Neutrophil (primary cell): ENCODE measurements at regions not wholly inside any gene's neighbourhood (a gene's known extent, or its start where the extent isn't known, plus 50 kb on each side); places are given as distances from the start of the nearest gene placed in this dataset.

Experiments used
- H3K27ac ChIP-seq: fragments of 200-600 bp; sonication (generic); 2 replicates; pipeline ENCODE4 v1.5.1; 2016; ENCODE audit warnings: mild to moderate bottlenecking, moderate library complexity
- H3K27me3 ChIP-seq: fragments of 200-600 bp; sonication (generic); 2 replicates; pipeline ENCODE4 v1.6.0; 2016; ENCODE audit warnings: mild to moderate bottlenecking
- H3K36me3 ChIP-seq: fragments of 200-600 bp; sonication (generic); 2 replicates; pipeline ENCODE4 v1.5.1; 2017
- H3K4me1 ChIP-seq, 2 experiments: fragments of 200-600 bp in 1 of 2; sonication (generic) in 1 of 2; 1 replicate in 1 of 2; 2 replicates in 1 of 2; pipeline versions ENCODE4 v1.5.1 to v1.6.1; 2013 to 2016; ENCODE audit warnings: low read depth in 1 of 2, low read length in 1 of 2, mild to moderate bottlenecking in 1 of 2, moderate library complexity in 1 of 2; ENCODE audit not compliant: control insufficient read depth in 1 of 2, insufficient read depth in 1 of 2
- H3K4me3 ChIP-seq, 2 experiments: fragments of 200-600 bp in 1 of 2; sonication (generic) in 1 of 2; 1 replicate in 1 of 2; 2 replicates in 1 of 2; pipeline ENCODE4 v1.5.1; 2013 to 2016; ENCODE audit warnings: low read depth in 1 of 2, low read length in 1 of 2, mild to moderate bottlenecking in 1 of 2, moderate library complexity in 1 of 2
- H3K9me3 ChIP-seq: fragments of 200-600 bp; sonication (generic); 2 replicates; pipeline ENCODE4 v1.5.1; 2016
- TF ChIP-seq, protein P1 (sequence below): fragments of 200-600 bp; sonication (generic); IDR thresholded peaks from 2 replicates; pipeline ENCODE4 v1.5.1; 2016; ENCODE audit warnings: antibody characterized with exemption

DNA sequence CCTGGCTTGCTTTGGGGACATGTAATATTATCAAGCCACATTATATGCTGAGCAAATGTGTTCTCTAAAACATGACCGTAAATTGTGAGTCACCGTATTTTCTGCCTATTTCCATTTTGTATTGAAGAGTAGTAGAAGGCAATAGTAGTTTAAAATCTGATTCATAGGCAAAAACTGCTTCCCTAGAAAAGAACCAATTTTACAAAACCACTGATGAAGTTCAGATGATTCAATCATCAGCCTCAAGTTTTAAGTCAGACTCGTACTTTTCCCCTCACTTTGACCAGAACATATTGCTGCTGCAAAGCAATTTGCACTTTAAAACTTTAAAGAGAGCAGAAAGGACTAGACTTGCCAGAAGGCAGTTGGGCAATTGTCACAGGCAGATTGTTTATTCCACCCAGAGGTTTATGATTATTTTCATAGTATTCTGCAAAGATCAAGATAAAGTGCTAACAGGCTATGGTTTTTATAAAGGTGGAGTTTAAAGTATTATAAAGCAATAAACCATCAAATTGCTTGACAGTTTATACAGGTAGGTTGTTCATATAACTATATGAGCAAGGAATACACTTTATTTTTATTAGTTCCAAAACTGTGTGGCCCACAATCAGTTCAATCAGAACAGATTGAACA lies 168.2 kb downstream of the ETV1 start:
- no peak overlapping the region for H3K4me3 ChIP-seq
- no peaks in the 10 kb centered on the region for H3K9me3 ChIP-seq
- H3K27me3 ChIP-seq = no peaks in the 10 kb centered on the region
- H3K36me3 ChIP-seq = no peaks in the 10 kb centered on the region
- TF ChIP-seq, protein P1, sequence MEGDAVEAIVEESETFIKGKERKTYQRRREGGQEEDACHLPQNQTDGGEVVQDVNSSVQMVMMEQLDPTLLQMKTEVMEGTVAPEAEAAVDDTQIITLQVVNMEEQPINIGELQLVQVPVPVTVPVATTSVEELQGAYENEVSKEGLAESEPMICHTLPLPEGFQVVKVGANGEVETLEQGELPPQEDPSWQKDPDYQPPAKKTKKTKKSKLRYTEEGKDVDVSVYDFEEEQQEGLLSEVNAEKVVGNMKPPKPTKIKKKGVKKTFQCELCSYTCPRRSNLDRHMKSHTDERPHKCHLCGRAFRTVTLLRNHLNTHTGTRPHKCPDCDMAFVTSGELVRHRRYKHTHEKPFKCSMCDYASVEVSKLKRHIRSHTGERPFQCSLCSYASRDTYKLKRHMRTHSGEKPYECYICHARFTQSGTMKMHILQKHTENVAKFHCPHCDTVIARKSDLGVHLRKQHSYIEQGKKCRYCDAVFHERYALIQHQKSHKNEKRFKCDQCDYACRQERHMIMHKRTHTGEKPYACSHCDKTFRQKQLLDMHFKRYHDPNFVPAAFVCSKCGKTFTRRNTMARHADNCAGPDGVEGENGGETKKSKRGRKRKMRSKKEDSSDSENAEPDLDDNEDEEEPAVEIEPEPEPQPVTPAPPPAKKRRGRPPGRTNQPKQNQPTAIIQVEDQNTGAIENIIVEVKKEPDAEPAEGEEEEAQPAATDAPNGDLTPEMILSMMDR = no peak
- H3K27ac ChIP-seq = no peak overlapping the region
- no peaks in the 10 kb centered on the region for H3K4me1 ChIP-seq

DNA sequence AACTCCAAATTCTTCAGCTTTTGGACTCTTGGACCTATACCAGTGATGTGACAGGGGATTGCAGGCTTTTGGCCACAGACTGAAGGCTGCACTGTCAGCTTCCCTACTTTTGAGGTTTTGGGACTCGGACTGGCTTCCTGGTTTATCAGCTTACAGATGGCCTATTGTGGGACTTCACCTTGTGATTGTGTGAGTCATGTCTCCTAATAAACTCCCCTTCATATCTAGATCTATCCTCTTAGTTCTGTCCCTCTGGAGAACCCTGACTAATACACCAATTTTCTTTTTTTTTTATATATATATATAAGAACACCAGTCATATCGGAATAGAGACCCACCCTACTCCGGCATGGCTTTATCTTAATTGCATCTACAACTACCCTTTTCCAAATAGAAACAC lies 166.8 kb downstream of the ETV1 start:
- TF ChIP-seq, protein P1 = no peak
- Histone ChIP-seq H3K36me3 (no peaks in the 10 kb centered on the region), H3K9me3 (no peaks in the 10 kb centered on the region), H3K27ac (no peak overlapping the region), H3K4me3 (no peak overlapping the region), H3K4me1 (no peaks in the 10 kb centered on the region), H3K27me3 (no peaks in the 10 kb centered on the region)

DNA sequence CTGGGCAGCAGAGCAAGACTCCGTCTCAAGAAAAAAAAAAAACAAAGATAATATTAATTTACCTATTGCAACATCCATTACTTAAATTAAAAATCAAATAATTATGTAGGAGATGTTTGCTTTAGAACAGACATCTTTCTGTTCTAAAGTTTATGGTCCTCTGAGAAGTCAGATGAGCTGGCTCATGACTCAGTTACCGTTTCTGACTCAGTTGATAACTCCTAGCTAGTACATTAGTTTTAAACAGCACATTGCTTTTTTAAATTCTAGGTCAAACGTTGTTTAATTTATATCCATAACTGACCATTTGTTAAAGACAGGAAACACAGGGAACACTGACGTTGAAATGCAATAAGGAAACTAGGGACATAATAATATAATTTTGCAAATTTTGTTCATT lies 162.7 kb downstream of the ETV1 start:
- H3K4me3 ChIP-seq = no peak overlapping the region
- H3K27ac ChIP-seq = no peak overlapping the region
- no peaks in the 10 kb centered on the region for H3K36me3 ChIP-seq
- TF ChIP-seq, protein P1 = no peak
- H3K9me3 ChIP-seq = no peaks in the 10 kb centered on the region
- no peaks in the 10 kb centered on the region for H3K27me3 ChIP-seq
- H3K4me1 ChIP-seq = no peaks in the 10 kb centered on the region

DNA sequence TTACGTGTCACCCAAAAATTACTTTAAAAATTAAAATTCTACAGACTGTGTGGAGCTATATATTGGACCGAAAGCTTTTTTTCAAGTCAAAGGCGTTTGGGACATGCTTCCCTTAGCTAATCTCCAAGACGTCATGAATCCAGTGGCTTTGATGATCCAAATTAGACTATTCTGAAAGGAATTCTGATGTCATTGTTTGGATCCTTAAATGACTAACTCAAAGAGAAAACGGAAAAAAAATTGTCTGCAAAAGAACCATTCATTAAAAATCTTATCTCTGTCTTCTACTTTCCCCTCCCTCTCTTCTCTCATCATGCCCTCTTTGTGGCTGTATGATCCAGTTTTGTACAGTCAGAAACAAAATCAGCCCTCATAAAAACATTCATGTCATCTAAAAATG lies 161.8 kb downstream of the ETV1 start:
- Histone ChIP-seq H3K27ac (no peak overlapping the region), H3K4me3 (no peak overlapping the region), H3K36me3 (no peaks in the 10 kb centered on the region), H3K27me3 (no peaks in the 10 kb centered on the region), H3K4me1 (no peaks in the 10 kb centered on the region), H3K9me3 (no peaks in the 10 kb centered on the region)
- TF ChIP-seq, protein P1 = no peak

DNA sequence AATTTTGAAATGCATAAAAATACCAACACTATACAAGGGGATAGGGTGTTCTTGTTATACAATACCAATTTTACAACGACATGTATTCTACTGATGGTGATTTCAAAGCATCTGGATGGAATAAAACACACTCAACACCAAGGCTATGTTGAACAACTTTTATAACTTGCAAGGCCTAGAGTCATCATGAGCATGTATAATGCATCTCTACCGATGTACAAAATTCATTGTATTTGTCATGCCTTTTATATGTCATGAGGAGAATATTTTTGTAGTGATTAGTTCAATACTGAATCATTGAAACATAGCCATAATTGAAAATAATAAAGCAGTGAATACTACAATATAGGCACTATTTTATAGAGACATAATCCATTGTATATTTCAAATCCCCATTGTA lies 160.2 kb downstream of the ETV1 start:
- no peak overlapping the region for H3K27ac ChIP-seq

More for the DNA sequence above, 160.2 kb downstream of the ETV1 start:
- Histone ChIP-seq H3K27me3 (no peaks in the 10 kb centered on the region), H3K36me3 (no peaks in the 10 kb centered on the region), H3K4me1 (no peaks in the 10 kb centered on the region), H3K4me3 (no peak overlapping the region), H3K9me3 (no peaks in the 10 kb centered on the region)
- TF ChIP-seq, protein P1 = no peak
